NCI-H69 (cell line): ENCODE measurements at regions not wholly inside any gene's neighbourhood (a gene's known extent, or its start where the extent isn't known, plus 50 kb on each side); places are given as distances from the start of the nearest gene placed in this dataset.

Experiments
- DNase-seq: peaks from one replicate; lab custom pipeline; 2025; lab: John Stamatoyannopoulos, UW

GRCh38 chr21:38556390-38556789, 58.1 kb upstream of the ERG start:
- DNase-seq, result no peak

GRCh38 chr21:38561205-38561604, 62.9 kb upstream of the ERG start:
- no peak for DNase-seq

- no peak for DNase-seq
These were observed 63.6 kb upstream of the ERG start for GRCh38 chr21:38561613-38562581.

GRCh38 chr21:38567335-38567969, 69.2 kb upstream of the ERG start:
- DNase-seq, result peak; percentile 5

- DNase-seq, result no peak
These were observed 69.7 kb upstream of the ERG start for GRCh38 chr21:38567970-38568360.

GRCh38 chr21:38569733-38570132, 71.5 kb upstream of the ERG start:
- no peak for DNase-seq

- no peak for DNase-seq
These were observed 72.3 kb upstream of the ERG start for GRCh38 chr21:38570596-38570995.

- DNase-seq, result no peak
These were observed 76.8 kb upstream of the ERG start for GRCh38 chr21:38574895-38575575.

GRCh38 chr21:38577887-38578286, 79.6 kb upstream of the ERG start:
- no peak for DNase-seq

- no peak for DNase-seq
These were observed 92.4 kb upstream of the ERG start for GRCh38 chr21:38590449-38591217.

GRCh38 chr21:38591218-38591537, 92.9 kb upstream of the ERG start:
- no peak for DNase-seq

GRCh38 chr21:38596264-38597042, 98.2 kb upstream of the ERG start:
- no peak for DNase-seq

GRCh38 chr21:38597421-38597820, 99.1 kb upstream of the ERG start:
- no peak for DNase-seq

- no peak for DNase-seq
These were observed 100.1 kb upstream of the ERG start for GRCh38 chr21:38598413-38598812.

- DNase-seq, result no peak
These were observed 101.2 kb upstream of the ERG start for GRCh38 chr21:38599381-38599975.

- DNase-seq, result no peak
These were observed 101.8 kb upstream of the ERG start for GRCh38 chr21:38600106-38600505.

GRCh38 chr21:38605236-38605635, 107.0 kb upstream of the ERG start:
- DNase-seq, result no peak

GRCh38 chr21:38609580-38609979, 111.3 kb upstream of the ERG start:
- no peak for DNase-seq

GRCh38 chr21:38610623-38611251, 112.5 kb upstream of the ERG start:
- no peak for DNase-seq

GRCh38 chr21:38611277-38611676, 113.0 kb upstream of the ERG start:
- no peak for DNase-seq

- DNase-seq, result no peak
These were observed 115.4 kb upstream of the ERG start for GRCh38 chr21:38613686-38614085.
